ENCODE measurements at regions not wholly inside any gene's neighbourhood (a gene's known extent, or its start where the extent isn't known, plus 50 kb on each side); places are given as distances from the start of the nearest gene placed in this dataset.
A peak's percentile ranks its signal among the peaks of the same experiment; 100 is the strongest.

DNA sequence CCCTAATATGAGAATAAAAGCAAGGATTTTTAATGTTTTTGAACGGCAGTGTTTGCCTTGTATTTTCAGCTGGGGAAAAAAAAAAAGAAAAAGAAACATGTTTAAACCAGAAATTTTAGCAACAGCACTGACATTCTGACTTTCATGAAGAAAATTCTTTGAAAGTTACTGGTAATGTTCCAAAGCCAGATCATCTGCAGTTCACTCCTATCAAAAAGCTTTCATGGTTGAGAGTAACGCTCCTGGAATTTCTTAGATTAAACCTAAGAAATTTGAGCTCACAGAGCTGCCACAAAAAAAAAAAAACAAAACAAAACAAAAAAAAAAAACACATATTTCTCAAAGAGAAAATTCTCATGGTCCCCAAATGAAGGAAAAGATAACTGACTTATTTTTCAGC, 1106.7 kb downstream of the EFNB2 start:
- Histone ChIP-seq H3K27ac (no peak overlapping the region), H3K4me3 (ENCODE audit: low read depth, low read length) (no peak overlapping the region), H3K27me3 (replicated peaks) (no peaks in the 10 kb centered on the region), H3K36me3 (replicated peaks) (no peaks in the 10 kb centered on the region)
- no peak for TF ChIP-seq CTCF (IDR thresholded peaks at IDR 0.05; ENCODE audit: low read depth, low read length, missing control alignments)
- in situ Hi-C loops (cut with HindIII; ENCODE audit: low pct_ligation_motif_present, low sequenced_read_pairs): no loop called here
- no peak for DNase-seq

- in situ Hi-C loops (cut with HindIII; ENCODE audit: low pct_ligation_motif_present, low sequenced_read_pairs): no loop called here
- DNase-seq: no peak
- Histone ChIP-seq H3K4me3 (ENCODE audit: low read depth, low read length) (no peak overlapping the region), H3K27ac (no peak overlapping the region), H3K27me3 (replicated peaks) (no peaks in the 10 kb centered on the region), H3K36me3 (replicated peaks) (no peaks in the 10 kb centered on the region)
- no peak for TF ChIP-seq CTCF (IDR thresholded peaks at IDR 0.05; ENCODE audit: low read depth, low read length, missing control alignments)
Measured at GRCh38 chr13:105426441-105426840, 1109.0 kb downstream of the EFNB2 start.

GRCh38 chr13:105414639-105415038, 1120.8 kb downstream of the EFNB2 start:
- Histone ChIP-seq H3K36me3 (replicated peaks) (no peaks in the 10 kb centered on the region), H3K4me3 (ENCODE audit: low read depth, low read length) (no peak overlapping the region), H3K27ac (no peak overlapping the region), H3K27me3 (replicated peaks) (no peaks in the 10 kb centered on the region)
- in situ Hi-C loops (cut with HindIII; ENCODE audit: low pct_ligation_motif_present, low sequenced_read_pairs): no loop called here
- no peak for DNase-seq
- TF ChIP-seq CTCF (IDR thresholded peaks at IDR 0.05; ENCODE audit: low read depth, low read length, missing control alignments): no peak

DNA sequence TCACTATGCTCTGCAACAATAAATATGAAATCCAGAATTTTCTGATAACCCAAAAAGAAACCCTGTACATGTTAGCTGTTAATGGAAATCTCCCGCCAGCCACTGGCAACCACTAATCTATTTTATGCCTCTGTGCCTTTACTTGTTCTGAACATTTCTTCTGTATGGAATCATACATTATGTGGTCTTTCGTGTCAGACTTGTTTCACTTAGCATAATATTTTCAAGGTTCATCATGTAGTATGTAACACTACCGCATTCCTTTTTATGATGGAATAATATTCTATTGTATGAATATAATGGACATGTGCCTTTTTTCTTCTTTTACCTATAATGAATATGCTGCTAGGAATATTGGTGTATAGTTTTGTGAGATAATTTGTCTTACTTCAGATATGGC, 1123.3 kb downstream of the EFNB2 start:
- TF ChIP-seq CTCF (IDR thresholded peaks at IDR 0.05; ENCODE audit: low read depth, low read length, missing control alignments): no peak
- H3K27me3 ChIP-seq (replicated peaks): no peaks in the 10 kb centered on the region
- DNase-seq: no peak

DNA sequence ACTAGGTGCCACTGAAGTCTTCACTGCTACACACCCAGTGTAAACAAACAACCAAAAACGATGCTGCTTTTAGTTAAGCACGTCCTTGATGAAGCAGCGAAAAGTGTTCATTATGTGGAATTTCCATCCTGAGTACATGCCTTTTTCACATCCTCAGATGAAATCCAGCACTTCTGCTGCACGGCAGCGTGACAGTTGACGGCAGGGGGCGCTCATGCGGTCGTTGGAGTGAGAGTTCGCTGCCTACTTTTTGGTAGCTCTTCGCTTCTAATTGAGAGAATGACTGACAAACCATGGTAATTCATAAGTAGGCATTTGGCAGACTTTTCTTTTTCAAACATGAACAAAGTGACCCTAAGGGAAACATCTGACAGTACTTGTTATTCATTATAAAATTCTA, 1124.9 kb downstream of the EFNB2 start:
- Histone ChIP-seq H3K4me3 (ENCODE audit: low read depth, low read length) (no peak overlapping the region), H3K36me3 (replicated peaks) (no peaks in the 10 kb centered on the region), H3K27ac (no peak overlapping the region), H3K27me3 (replicated peaks) (no peaks in the 10 kb centered on the region)
- TF ChIP-seq CTCF (IDR thresholded peaks at IDR 0.05; ENCODE audit: low read depth, low read length, missing control alignments): peak; percentile 84
- in situ Hi-C loops (cut with HindIII; ENCODE audit: low pct_ligation_motif_present, low sequenced_read_pairs): no loop called here
- no peak for DNase-seq

More for the DNA sequence above, 1123.3 kb downstream of the EFNB2 start:
- in situ Hi-C loops (cut with HindIII; ENCODE audit: low pct_ligation_motif_present, low sequenced_read_pairs): no loop called here
- no peak overlapping the region for H3K4me3 ChIP-seq (ENCODE audit: low read depth, low read length)
- H3K27ac ChIP-seq: no peak overlapping the region
- H3K36me3 ChIP-seq (replicated peaks): no peaks in the 10 kb centered on the region

GRCh38 chr13:105406551-105406950, 1128.9 kb downstream of the EFNB2 start:
- Histone ChIP-seq H3K27me3 (replicated peaks) (no peaks in the 10 kb centered on the region), H3K4me3 (ENCODE audit: low read depth, low read length) (no peak overlapping the region), H3K36me3 (replicated peaks) (no peaks in the 10 kb centered on the region), H3K27ac (no peak overlapping the region)
- in situ Hi-C loops (cut with HindIII; ENCODE audit: low pct_ligation_motif_present, low sequenced_read_pairs): no loop called here
- TF ChIP-seq CTCF (IDR thresholded peaks at IDR 0.05; ENCODE audit: low read depth, low read length, missing control alignments): no peak
- DNase-seq: no peak

Data from brain microvascular endothelial cell (primary cell).